OCI-LY3 (cell line): ENCODE measurements at regions not wholly inside any gene's neighbourhood (a gene's known extent, or its start where the extent isn't known, plus 50 kb on each side); places are given as distances from the start of the nearest gene placed in this dataset.

Experiments used
- H2AFZ ChIP-seq: fragments of 200-600, 300-600 bp; shearing (Covaris generic); 2 replicates; pipeline ENCODE4 v1.6.0; 2014; ENCODE audit warnings: antibody characterized with exemption, low read depth, low read length
- H3K27ac ChIP-seq: fragments of 200-600, 300-600 bp; sonication (generic); 2 replicates; pipeline ENCODE4 v1.5.1; 2014; ENCODE audit warnings: mild to moderate bottlenecking, low read length, moderate library complexity, mixed read lengths
- H3K27me3 ChIP-seq: fragments of 200-600, 300-600 bp; sonication (generic); 2 replicates; pipeline ENCODE4 v1.6.1; 2014; ENCODE audit warnings: low read depth, low read length, mixed read lengths
- H3K36me3 ChIP-seq: fragments of 200-600, 300-600 bp; sonication (generic); replicated peaks from 2 replicates; pipeline ENCODE3; 2014; ENCODE audit warnings: low read depth, low read length, mixed read lengths
- H3K4me1 ChIP-seq: fragments of 300-600, 200-600 bp; sonication (generic); 2 replicates; pipeline ENCODE4 v1.6.1; 2014; ENCODE audit warnings: low read length, mixed read lengths
- H3K4me2 ChIP-seq: fragments of 200-600, 300-600 bp; sonication (generic); 2 replicates; pipeline ENCODE4 v1.6.1; 2014; ENCODE audit warnings: low read length, mixed read lengths
- H3K4me3 ChIP-seq: fragments of 300-600, 200-600 bp; sonication (generic); 2 replicates; pipeline ENCODE4 v1.5.1; 2014; ENCODE audit warnings: antibody characterized with exemption, mild to moderate bottlenecking, low read length, moderate library complexity
- H3K79me2 ChIP-seq: fragments of 300-600, 200-600 bp; shearing (Covaris generic); 2 replicates; pipeline ENCODE4 v1.6.1; 2014; ENCODE audit warnings: mild to moderate bottlenecking, low read length, mixed read lengths
- H3K9ac ChIP-seq: fragments of 300-600, 200-600 bp; shearing (Covaris generic); 2 replicates; pipeline ENCODE4 v1.6.0; 2014; ENCODE audit warnings: mild to moderate bottlenecking, low read length, moderate library complexity
- H3K9me3 ChIP-seq: fragments of 200-600, 300-600 bp; shearing (Covaris generic); 2 replicates; pipeline ENCODE4 v1.6.1; 2014; ENCODE audit warnings: low read length, mixed read lengths; ENCODE audit not compliant: insufficient read depth
- H4K20me1 ChIP-seq: fragments of 200-600, 300-600 bp; sonication (generic); 2 replicates; pipeline ENCODE4 v1.6.1; 2016; ENCODE audit warnings: low read length, mixed read lengths; ENCODE audit not compliant: insufficient read depth
- EZH2phosphoT487 ChIP-seq: fragments of 200-600 bp; shearing (Covaris generic); IDR thresholded peaks from 2 replicates; pipeline ENCODE4 v1.6.1; 2018; ENCODE audit warnings: antibody characterized with exemption, mixed run types, low read depth
- TF ChIP-seq, protein P1 (sequence below): fragments of 200-600, 300-600 bp; sonication (generic); IDR thresholded peaks from 2 replicates; pipeline ENCODE4 v1.5.1; 2014; ENCODE audit warnings: antibody characterized with exemption, low read length, low read depth

DNA sequence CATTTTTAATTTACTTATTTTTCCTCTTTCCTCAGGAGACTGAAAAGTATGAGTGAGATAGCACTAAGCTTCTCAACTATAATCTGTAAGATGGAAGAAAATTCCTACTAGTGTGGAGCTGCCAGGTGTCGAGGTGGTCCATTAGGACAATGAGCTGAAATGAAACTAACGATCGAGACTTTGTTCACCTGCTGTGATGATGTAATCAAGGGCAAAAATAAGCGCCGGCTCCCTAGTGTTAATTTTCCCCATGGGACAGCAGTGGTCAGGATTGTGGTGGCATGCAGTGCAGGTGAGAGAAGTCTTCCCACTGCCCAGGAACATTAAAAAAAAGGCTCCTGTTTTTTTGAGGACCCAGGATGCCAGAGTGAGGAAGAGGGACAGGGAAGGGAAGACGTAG is 859.1 kb upstream of the GCFC2 start:
- Histone ChIP-seq H3K9me3 (no peaks in the 10 kb centered on the region), H3K4me1 (no peaks in the 10 kb centered on the region), H3K79me2 (no peaks in the 10 kb centered on the region), H3K27me3 (no peaks in the 10 kb centered on the region), H2AFZ (no peak overlapping the region), H3K9ac (no peak overlapping the region), H3K4me2 (no peak overlapping the region), H3K36me3 (no peaks in the 10 kb centered on the region), H3K27ac (no peak overlapping the region), H3K4me3 (no peak overlapping the region), H4K20me1 (no peaks in the 10 kb centered on the region)
- TF ChIP-seq, protein P1, sequence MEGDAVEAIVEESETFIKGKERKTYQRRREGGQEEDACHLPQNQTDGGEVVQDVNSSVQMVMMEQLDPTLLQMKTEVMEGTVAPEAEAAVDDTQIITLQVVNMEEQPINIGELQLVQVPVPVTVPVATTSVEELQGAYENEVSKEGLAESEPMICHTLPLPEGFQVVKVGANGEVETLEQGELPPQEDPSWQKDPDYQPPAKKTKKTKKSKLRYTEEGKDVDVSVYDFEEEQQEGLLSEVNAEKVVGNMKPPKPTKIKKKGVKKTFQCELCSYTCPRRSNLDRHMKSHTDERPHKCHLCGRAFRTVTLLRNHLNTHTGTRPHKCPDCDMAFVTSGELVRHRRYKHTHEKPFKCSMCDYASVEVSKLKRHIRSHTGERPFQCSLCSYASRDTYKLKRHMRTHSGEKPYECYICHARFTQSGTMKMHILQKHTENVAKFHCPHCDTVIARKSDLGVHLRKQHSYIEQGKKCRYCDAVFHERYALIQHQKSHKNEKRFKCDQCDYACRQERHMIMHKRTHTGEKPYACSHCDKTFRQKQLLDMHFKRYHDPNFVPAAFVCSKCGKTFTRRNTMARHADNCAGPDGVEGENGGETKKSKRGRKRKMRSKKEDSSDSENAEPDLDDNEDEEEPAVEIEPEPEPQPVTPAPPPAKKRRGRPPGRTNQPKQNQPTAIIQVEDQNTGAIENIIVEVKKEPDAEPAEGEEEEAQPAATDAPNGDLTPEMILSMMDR = no peak
- TF ChIP-seq EZH2phosphoT487 = no peak

DNA sequence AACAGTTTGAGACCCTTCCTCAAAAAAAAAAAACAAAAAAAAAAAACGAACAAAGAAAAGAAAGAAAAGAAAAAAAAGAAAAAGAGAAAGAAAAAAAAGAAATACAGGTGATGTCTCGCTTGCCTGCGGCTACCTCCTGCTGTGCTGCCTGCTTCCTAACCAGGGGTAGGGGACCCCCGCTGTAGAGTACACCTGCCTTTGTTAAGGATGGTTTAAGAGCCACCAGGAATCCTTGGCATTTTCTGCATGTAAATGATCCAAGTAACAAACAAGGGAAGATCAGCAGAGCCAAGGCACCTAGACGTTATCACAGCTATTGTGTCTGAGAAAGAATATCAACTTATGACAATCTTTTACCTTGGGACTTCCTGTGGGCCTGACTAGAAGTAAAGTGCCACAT is 856.8 kb upstream of the GCFC2 start:
- Histone ChIP-seq H3K4me2 (no peak overlapping the region), H3K27me3 (no peaks in the 10 kb centered on the region), H3K9ac (no peak overlapping the region), H3K36me3 (no peaks in the 10 kb centered on the region), H2AFZ (no peak overlapping the region), H3K79me2 (no peaks in the 10 kb centered on the region), H4K20me1 (no peaks in the 10 kb centered on the region), H3K4me1 (no peaks in the 10 kb centered on the region), H3K9me3 (no peaks in the 10 kb centered on the region), H3K4me3 (no peak overlapping the region), H3K27ac (no peak overlapping the region)
- no peak for TF ChIP-seq EZH2phosphoT487
- TF ChIP-seq, protein P1 = no peak

DNA sequence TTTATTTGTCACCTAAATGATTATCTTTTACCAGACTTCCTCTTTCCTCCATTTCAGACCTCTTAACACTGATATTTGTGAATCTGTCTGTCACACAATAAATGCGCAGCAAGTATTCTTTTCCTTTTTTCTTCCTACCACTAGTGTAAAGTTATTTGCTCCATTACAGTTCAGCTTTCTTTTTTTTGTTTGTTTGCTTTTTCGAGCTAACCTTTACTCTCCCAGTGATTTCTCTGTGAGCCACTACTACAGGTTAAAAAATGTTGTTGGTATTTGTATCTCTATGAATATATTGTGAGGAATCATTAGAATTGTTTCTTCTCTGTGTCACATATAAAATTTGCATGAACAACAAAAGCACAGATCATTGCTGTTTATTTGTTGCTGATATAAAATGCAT is 854.0 kb upstream of the GCFC2 start:
- Histone ChIP-seq H3K79me2 (no peaks in the 10 kb centered on the region), H3K36me3 (no peaks in the 10 kb centered on the region), H3K4me3 (no peak overlapping the region), H3K27ac (no peak overlapping the region), H3K27me3 (no peaks in the 10 kb centered on the region), H4K20me1 (no peaks in the 10 kb centered on the region), H3K4me2 (no peak overlapping the region), H3K4me1 (no peaks in the 10 kb centered on the region), H3K9ac (no peak overlapping the region), H3K9me3 (no peaks in the 10 kb centered on the region), H2AFZ (no peak overlapping the region; the same call in 1 of the 2 replicates)
- no peak for TF ChIP-seq EZH2phosphoT487
- TF ChIP-seq, protein P1 = no peak

DNA sequence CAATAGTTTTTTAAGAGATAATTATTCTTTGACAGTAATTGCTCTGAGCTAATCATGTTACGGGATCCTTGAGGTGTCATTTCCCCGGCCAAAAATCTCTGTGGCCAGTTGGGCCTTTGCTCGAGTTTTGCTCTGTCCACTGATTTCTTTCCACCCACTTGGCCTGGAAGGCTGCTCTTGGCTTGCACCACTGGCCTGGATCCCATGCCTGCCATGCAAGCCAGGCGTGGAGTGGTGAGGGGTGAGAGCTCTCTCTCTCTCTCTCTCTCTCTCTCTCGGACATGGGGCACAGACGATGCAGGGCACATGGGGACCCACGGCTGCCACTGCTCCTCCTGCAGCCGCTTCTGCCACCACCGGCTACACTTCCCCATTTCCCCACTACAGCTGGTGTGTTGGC is 853.0 kb upstream of the GCFC2 start:
- no peak overlapping the region for H3K4me2 ChIP-seq
- no peak overlapping the region for H3K9ac ChIP-seq
- no peaks in the 10 kb centered on the region for H3K27me3 ChIP-seq
- no peak overlapping the region for H3K27ac ChIP-seq
- TF ChIP-seq, protein P1 = no peak
- no peak for TF ChIP-seq EZH2phosphoT487
- H4K20me1 ChIP-seq = no peaks in the 10 kb centered on the region
- no peak overlapping the region for H2AFZ ChIP-seq
- no peaks in the 10 kb centered on the region for H3K4me1 ChIP-seq
- H3K9me3 ChIP-seq = no peaks in the 10 kb centered on the region
- no peak overlapping the region for H3K4me3 ChIP-seq
- no peaks in the 10 kb centered on the region for H3K36me3 ChIP-seq
- H3K79me2 ChIP-seq = no peaks in the 10 kb centered on the region
